Non-pigmented ciliary epithelial cell (primary cell): ENCODE measurements at regions not wholly inside any gene's neighbourhood (a gene's known extent, or its start where the extent isn't known, plus 50 kb on each side); places are given as distances from the start of the nearest gene placed in this dataset.

Experiments used
- DNase-seq: peaks from one replicate; pipeline ENCODE4 v3.0.0-alpha.2; 2010; ENCODE audit warnings: low read depth

DNA sequence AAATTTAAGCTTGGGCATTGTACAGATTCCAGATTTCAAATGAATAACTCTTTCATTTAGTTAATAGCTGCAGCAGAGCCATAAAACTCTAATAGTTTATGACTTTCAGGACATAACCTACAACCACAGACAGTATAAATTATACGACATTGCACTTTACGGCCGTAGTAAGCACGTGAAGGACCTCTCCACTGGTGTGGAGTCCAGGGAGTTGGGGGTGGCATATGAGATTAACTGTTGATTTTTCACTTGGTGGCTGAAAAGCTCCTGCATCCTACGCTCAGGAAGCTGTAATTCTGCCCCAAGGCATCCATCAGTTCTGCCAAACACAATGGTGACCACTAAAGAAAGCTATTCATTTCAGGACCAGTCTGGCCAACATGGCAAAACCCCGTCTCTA is 376.2 kb downstream of the SOX11 start:
- no peak for DNase-seq

DNA sequence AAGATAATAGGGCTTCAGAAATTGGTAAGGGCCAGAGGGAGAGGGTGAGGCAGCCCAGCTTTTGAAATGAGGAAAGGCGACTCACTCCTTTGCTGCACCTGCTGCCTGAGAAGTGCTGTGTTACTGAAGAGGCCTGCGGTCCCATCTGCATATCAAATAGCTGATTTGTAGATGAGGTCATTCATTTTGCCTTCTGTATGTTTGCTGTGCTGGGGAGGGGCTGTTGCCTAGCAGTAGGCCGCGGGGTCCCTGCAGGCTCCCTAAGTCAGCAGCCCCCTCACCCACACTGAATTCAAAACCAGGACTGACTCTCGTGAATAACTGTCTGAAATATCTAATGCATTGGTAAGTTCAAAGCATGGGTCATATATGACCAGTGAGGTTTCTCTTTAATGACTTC is 377.2 kb downstream of the SOX11 start:
- DNase-seq, result no peak

DNA sequence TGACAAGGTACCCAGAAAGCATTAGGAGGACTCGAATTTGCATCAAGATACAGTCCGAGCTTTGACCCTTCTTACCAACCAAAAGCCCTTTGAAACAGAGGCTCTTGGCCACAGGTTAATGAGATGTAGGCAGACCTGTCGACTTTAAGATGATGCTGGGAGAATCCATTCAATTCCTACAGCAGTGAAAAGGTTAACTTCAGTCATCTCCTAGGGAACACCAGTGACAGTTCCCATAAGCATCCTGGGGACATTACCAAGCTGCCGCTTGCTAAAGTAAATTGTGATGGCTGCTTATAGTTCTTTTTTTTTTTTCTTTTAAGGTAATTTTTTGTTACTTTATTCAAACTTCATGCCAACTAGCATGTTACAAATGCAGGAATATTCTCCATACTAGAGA is 379.3 kb downstream of the SOX11 start:
- no peak for DNase-seq

DNA sequence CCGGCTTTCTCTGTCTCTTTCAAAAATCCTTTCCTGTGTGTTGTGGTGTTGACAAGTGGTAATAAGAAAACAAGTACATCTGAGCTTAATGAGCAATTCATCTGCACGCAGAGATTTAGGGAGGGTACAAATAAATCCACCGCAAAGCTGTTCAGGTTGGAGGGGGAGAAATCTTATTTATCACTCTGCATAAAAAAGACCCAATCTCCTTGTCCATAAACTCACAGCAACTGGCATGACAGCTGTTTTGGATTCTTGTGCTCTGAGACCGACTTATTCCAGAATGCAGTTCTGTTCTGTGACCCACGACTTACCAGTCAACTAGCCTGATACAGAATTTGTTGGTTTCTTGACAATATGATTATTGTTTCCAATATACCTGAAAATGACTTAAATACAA is 380.1 kb downstream of the SOX11 start:
- DNase-seq, result no peak

DNA sequence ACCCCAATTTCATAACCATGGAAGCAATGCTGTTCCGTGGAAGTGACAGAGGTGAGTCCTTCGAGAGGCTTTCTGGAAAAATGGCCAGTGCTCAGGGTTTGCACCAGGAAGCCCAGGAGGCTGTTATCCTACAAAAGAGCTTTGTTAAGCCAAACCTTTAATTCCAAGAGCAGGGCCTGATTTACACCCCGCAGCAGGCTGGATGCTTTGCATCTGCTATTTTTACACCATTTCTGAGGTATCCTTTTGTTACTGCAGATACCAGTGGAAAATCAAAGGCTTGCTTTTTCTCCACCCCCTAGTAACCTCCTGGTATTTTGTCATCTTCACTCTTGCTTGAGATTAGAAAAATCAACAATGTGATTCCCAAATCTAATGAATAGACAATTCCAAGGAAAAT is 380.6 kb downstream of the SOX11 start:
- no peak for DNase-seq

DNA sequence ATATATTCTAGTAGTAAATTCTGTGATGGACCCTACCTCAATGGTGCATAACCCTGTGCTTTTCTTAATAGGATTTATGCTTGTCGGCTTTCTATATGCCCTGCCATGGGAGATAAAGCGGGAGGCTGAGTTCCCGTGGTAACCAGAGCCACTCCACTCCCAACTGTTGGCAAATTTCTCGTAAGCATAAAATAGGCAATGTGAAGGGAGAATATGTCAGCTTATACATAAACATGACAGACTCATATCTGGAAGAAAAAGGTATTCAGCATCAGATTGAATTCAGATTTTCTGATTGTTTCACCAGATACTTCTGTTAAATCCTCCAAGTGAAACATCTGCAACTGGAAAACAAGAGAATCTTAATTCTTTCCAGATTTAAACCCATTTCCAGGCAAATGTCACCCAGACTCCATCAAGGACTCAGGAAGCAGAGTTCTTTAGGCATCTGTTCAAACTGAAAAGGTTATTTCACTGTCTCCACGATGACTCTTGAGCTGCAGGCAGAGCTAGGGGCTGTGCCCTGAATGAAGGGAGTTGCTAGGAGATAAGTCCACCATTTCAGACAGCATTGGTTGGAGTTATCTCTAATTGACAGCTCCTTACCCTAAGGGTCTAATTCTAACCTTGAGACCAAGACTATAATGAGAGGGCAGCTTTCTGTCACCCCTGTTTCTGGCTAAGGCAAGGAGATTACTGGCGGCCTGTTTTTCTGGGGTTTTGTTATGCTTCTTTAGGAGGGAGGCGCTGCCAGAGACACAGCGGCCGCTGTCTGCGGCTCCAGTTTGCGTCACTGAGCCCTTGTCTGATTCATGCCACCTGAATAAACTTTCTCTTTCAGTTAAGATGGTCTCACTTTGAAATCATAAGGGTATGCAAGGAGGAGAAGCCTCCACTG is 381.3 kb downstream of the SOX11 start:
- DNase-seq, result no peak

DNA sequence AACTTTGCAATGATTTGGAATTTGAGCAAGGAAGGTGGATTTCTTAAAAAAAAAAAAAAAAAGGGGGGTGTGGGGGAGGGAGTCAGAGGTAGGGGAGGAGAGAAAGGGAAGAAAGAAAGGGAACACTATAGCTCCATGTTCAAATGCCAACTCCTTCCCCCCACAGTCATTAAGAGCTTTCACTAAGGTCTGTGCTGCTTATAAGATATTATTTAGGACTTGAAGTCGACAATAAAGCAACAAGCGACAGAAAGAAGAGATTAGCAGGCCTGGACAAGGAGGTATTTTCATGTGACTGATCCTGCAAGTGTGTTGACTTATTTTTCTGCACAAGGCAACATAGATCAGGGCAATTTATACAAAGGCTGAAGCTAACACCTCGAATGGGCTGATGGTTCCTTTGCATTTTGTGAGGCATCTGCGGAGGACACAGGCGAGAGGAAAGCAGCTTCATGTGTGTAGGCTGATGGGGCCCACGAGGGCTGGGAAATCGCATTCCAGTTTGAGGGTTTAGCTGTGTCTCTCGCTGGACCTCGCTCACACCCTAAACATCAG is 382.0 kb downstream of the SOX11 start:
- no peak for DNase-seq

DNA sequence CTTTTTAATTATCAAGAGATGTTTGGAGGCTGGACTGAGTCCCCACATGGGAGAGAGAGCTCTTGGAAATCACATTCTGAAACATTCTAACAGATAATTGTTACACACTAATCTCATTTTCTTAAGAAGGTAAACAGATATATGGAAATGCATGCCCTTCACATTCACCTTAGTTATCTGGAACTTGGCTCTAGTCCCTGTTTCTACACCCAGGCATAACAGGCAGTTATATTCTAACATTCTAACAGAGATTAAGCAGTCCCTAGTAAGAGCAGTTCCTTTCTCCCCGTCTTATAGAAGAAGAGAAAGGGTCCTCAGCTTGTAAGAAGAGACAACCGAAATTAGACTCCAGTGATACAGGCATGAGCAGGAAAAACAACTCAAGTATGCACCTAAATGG is 385.4 kb downstream of the SOX11 start:
- DNase-seq, result no peak

DNA sequence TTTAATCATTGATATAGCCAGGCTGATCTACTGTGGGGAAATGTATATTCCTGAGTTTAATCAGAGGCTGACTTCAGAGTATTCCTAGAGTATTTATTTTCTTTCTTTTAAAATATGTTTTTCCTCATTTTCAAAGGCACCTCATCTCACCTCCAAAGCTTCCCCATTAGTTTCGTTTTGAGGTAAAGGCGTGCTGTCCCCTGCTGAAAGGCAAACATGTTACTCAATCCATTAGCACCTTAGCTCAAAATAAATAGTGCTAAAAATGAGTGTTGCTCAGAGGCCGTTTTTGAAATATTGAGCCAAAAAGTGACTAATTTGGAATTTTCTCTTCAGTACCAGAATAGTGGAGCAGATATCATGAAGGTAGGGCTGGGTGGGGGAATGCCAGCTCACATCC is 386.2 kb downstream of the SOX11 start:
- no peak for DNase-seq

DNA sequence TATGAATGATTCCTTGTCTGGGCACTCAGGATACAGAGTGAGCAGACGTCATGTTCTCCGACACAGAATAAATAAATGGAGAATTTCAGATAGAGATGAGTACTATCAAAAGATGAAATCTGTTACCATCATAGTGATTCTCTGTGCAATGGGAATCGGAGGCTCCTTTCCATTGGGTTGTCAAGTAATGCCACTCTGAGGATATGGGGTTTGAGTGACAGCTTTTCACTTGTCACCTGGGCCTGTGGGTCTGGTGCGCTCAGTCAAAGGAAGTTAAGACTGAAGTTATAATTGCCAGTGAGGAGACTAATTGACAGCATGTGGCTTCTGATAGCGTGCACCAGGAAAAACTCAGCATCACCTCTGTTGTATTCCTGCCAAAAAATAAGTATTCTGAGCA is 387.2 kb downstream of the SOX11 start:
- DNase-seq, result no peak

DNA sequence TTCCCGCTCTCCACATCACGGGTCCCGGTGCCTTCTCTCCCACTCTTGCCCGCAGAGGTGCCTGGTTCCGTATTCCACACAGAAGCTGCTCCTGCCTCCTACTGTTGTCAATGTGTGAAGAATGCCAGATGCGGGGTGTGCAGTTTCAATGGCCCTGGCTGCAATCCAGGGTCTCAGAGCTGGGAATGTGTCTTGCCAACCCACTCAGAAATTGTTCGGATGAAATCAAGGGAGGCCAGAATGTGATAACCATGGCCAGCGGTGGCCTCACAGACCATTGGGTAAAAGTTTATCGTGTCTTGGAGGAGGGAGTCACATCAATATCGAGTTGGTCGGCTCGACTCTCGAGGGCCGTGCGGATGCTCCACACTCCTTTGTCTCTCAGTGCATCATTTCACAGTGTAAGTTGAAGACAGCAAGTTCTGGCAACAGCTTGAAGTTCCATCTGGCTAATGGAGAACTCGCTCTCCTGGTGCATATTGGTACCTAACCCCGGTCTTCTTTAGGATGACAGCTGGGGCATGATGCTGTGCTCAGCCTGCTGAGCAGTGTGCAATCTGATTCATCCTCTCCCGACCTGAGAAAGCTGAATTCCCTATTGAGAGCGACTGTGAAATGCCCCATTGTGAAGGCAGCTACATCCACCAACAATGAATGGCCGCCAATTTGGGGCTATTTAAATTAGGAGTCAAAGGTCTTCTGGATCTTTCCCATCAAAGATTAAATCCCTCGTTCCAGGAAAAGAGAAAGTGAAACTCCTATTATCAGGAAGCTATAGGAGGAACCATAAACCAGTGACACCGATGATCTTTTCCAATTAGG is 389.0 kb downstream of the SOX11 start:
- DNase-seq, result no peak

DNA sequence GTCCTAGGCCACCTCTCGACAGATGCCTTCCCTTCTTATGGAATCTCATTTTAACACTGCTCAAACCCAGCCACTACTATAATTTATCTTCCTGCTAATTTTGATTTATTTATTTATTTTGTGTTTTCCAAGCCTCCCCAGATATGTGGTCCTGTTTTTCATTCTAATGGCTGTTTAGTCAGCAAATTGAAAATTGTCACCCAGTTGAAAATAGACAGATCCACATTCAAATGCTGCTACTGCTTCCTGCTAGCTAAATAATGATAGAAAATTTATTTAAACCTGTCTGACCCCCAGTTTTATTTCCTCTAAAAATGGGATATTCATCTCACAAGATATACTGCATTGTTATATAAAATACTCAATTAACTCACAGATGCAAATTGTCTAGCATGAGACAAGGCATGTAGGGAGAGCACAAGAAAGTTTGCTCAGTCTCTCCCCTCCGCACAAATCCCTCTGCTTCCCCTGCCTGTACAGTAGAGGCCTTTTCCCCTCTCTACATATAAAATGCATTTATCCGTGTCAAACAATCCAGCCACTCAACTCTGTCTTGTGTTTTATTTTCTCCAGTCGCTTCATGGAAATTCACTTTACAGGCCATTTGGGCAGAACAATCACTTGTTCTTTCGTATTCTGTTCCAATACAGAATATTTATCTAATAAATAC is 389.9 kb downstream of the SOX11 start:
- no peak for DNase-seq

DNA sequence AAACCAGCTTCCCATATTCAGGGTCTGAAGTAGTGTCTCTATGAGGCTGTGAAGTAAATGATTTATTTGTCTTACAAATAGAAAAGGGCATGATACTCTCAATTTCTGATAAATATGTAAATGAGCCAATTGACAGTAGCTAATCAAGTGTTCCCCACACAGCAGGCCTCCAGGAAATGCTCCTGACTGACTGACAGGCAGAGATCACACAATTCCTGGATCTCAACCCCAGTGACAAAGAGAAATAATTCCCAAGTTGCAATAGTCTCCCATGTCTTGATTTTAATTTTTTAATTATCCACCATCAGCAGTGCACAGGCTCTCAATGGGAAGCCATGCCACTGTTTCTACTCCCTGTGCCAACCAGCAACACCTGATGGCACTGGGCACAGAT is 390.4 kb downstream of the SOX11 start:
- DNase-seq, result no peak

DNA sequence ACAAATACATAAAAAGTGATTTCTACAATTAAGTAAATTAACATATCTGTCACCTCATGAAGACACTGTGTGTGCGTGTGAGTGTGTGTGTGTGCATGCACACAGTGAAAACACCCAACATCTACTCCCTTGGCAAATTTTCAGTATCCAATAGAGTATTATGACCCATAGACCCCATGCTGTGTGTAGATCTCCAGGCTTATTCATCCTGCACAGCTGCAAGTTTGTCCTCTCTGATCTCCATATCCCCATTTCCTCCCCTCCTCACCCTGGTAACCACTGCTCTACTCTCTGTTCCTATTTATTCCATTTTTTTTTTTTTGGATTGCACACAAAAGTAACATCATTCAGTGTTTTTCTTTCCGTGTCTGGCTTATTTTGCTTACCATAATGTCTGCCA is 391.0 kb downstream of the SOX11 start:
- no peak for DNase-seq

DNA sequence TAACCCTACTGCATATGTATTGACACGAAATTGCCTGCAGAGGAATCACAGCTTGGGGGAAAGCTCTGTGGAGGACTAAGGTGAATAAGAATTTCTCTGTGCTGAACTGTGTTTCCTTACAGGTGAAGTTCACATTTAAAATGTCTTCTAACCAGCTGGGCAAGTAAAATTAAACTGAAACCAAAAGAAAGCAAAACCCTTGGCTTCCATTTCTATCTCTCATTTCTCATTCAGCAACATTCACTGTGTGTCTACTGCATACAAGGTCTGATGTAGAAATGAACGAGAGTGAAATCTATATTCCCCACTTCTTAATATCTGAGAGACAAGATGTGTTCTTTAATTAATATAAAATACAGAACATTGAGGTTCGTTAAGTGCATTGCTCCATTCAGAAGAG is 397.3 kb downstream of the SOX11 start:
- no peak for DNase-seq

DNA sequence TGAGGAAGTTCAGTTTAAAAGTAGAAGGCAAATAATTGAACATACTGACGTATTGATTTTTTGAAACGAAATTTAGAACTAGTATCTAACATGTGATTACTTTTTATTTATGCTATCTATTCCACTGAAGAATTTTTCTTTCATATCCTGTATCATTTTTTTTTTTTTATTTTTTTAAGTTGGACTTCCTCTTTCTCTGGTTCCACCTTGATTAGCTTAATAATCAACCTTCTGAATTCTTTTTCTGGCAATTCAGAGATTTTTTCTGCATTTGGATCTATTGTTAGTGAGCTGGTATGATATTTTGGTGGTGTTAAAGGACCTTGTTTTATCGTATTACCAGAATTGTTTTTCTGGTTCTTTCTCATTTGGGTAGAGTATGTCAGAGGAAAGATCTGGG is 411.2 kb downstream of the SOX11 start:
- DNase-seq, result no peak

DNA sequence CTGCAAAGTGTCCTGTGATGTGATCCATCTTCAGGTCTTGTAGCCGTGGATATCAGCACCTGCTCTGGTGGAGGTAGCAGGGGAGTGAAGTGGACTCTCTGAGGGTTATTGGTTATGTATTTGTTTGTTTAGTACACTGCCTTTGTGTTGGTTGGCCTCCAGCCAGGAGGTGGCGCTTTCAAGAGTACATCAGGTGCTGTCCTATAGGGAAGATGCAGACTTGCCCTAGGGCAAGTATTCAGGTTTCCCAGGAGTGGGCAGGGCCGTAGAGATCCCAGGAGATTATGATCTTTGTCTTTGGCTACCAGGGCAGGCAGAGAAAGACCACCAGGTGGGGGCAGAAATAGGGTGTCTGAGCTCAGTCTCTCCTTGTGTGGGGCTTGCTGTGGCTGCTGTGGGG is 411.8 kb downstream of the SOX11 start:
- DNase-seq, result no peak

DNA sequence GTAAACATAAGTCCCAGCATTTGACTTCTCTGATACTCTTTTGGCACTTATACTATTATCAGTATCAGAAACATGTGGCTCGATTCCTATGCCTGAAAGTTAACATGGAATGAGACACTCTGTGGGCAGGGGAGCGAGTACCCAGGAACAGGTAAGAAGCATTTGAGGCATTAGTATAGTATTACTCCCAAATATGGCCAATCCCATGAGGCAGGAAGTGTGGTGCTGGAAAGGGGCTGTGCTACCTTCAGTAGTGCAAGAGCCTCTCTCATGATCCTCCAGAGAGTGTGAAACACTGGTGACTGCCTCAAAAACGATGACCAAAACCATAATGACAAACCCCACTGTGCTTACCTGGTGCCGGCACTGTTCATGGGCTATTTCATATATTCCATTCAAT is 415.1 kb downstream of the SOX11 start:
- no peak for DNase-seq

DNA sequence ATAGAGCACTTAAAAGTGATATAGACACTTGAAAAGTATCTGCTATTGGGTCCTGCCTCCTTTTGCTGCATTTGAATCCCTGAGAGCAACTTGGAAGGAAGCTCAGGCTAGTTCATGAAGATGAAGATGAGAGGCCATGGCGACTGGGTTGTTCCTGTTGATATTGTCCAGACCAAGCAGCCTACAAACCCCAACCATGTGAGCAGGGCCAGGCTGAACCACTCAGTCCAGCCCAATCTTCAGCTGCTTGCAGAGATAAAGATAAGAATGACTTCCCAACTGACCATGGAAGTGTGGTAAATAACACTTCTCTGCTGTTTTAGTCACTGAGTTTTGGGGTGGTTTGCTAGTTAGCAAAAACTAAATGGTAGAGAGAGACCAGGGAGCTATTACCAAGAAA is 417.6 kb downstream of the SOX11 start:
- DNase-seq, result no peak

DNA sequence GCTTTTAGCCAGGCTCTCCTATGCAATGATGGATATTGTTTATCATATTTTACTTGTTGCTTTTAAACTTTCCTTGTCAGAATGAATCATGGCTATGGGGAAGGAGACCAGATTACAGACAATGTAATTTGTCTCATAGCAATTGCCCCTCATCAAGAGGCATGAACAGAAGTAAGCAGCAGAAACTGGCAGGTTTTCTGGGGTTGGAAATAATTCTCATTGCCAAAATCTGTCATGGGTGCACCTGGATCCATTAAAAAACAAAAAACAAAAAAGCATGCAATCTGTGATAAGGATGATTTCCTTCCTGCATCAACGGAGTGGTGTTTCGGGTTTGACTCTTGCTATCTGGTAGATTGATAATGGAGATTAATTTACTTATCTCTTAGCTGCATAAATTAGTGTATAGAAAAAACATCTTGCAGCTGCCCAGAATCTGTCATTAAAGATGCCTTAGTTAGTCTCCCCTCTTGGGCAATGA is 419.6 kb downstream of the SOX11 start:
- DNase-seq, result no peak

DNA sequence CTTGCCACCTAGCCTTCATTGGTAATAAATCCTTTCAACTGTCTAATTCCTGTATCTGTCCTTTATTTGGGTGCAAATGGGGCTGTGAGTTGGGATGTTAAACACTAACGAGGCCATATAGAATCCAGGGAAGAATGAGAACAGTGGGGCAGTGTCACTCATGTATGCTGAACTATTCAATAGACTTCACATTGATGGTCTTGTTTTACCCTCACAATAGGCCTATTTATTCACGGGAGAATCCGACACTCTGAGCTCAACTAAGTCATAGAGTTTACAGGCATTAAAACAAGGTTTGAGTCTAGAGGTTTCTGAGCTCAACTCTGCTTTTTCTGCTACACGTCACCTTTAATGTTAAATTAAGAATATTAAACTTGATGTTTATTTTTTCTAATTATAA is 421.6 kb downstream of the SOX11 start:
- DNase-seq, result no peak

DNA sequence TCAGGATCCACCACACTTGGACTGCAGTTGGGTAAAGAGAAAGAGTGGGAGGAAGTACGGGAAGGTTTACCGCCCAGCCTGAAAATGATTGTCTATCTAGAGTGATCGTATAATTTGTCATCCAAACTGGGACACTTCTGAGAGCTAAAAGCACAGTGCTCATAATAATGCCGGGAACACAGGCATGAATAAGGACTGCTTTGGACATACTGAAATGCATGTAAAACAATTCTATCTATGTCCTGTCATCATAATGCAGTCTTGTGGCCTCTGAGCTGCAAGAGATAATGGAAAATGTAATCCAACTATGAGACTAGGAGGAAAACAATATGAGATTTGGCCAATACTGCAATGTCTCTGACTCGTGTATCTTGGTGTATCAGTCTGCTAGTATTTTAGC is 435.5 kb downstream of the SOX11 start:
- no peak for DNase-seq
